ENCODE measurements at regions not wholly inside any gene's neighbourhood (a gene's known extent, or its start where the extent isn't known, plus 50 kb on each side); places are given as distances from the start of the nearest gene placed in this dataset.
"Not testable (repeated sequence)": the region's sequence is repeated elsewhere in the genome, so short reads cannot be mapped to it uniquely, and the experiment has no call there.

DNA sequence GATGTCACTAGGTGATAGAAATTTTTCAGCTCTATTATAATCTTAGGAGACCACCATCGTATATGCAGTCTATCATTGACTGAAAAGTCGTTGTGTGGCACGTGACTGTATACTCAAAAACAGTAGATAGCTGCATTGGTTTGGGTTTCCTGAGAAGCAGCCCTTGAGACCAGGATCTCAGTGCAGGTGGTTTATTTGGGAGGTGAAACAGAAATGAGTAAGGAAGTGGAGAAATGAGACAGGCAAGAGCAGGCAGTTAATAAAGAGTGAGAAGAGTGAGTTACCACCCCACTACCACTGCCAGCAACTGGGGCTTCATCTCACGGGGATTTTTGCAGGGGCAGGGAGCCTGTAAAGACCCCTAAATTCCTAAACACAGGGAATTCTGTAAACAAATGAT lies 221.0 kb downstream of the SHQ1 start:
- DNase-seq (ENCODE audit: low spot score): no peak

DNA sequence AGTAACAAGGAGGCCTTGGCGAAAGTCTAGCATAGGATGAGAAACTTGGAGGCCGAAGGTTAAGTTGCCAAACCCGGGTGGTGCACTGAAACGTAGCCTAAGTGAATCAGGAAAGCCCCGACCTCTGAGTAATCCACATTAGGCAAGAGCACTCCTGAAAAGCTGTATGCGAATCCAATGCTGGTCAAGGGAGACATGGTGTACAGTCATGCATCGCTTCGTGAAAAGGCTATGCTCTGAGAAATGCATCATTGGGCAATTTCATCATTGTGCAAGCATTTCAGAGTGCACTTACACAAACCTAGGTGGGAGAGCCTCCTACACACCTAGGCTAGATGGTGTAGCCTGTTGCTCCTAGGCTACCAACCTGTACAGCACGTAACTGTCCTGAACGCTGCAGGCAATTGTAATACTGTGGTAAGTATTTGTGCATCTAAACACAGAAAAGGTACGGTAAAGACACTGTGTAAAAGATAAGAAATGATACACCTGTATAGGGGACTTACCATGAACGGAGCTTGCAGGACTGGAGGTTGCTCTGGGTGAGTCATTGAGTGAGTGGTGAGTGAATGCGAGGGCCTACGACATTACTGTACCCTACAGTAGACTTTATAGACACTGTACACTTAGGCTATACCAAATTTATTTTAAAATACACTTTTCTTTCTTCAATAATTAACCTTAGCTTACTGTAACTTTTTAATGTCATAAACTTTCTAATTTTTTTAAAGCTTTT lies 222.5 kb downstream of the SHQ1 start:
- DNase-seq (ENCODE audit: low spot score): no peak

GRCh38 chr3:72624656-72625055 lies 223.6 kb downstream of the SHQ1 start:
- DNase-seq (ENCODE audit: low spot score): no peak

DNA sequence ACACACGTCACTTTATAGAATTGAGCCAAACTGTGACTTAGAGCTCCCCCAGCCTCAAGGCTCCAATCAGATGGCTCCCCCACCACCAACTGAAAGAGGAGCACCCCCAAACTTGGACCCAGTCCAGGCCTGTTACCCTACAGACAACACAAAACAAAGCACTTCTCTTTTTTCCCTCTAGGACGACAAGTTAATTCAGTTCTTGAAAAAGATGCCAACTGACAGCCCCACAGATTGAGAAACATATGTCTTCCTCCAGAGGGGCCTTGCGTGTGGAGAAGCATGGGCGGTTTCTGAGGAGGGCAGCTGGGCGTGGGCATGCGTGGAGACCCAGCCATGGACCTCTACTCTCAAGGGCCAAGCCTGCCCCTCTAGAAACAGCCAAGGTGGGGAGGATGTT lies 229.5 kb downstream of the SHQ1 start:
- DNase-seq (ENCODE audit: low spot score): no peak

GRCh38 chr3:72617424-72618024 lies 230.7 kb downstream of the SHQ1 start:
- DNase-seq (ENCODE audit: low spot score): no peak

- no peak for DNase-seq (ENCODE audit: low spot score)
Observed at GRCh38 chr3:72615776-72616175, 232.5 kb downstream of the SHQ1 start.

- no peak for DNase-seq (ENCODE audit: low spot score)
Observed at GRCh38 chr3:72615182-72615581, 233.1 kb downstream of the SHQ1 start.

- no peak for DNase-seq (ENCODE audit: low spot score)
Observed at GRCh38 chr3:72614394-72615074, 233.7 kb downstream of the SHQ1 start.

DNA sequence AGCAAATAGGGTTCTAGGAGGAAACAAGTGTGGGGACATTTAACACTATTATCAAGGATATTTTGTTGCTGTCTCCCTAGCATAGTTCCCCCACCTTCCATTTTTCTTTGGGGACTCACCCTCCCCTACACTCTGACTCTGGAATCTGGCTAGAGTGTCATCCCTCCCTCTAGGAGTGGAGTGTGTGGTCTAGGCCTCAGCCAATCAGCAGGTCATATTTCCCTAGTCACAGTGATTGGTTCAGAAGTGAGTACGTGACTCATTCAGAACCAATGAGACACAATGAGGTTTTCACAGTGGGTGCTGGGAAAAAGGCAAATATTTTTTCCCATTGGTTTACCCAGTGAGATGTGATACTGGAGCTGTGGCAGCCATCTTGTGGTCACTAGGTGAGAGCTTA lies 234.4 kb downstream of the SHQ1 start:
- no peak for DNase-seq (ENCODE audit: low spot score)

DNA sequence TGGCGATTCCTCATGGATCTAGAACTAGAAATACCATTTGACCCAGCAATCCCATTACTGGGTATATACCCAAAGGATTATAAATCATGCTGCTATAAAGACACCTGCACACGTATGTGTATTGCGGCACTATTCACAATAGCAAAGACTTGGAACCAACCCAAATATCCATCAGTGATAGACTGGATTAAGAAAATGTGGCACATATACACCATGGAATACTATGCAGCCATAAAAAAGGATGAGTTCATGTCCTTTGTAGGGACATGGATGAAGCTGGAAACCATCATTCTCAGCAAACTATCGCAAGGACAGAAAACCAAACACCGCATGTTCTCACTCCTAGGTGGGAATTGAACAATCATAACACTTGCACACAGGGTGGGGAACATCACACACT lies 239.1 kb downstream of the SHQ1 start:
- not testable (repeated sequence) for DNase-seq (ENCODE audit: low spot score)

DNA sequence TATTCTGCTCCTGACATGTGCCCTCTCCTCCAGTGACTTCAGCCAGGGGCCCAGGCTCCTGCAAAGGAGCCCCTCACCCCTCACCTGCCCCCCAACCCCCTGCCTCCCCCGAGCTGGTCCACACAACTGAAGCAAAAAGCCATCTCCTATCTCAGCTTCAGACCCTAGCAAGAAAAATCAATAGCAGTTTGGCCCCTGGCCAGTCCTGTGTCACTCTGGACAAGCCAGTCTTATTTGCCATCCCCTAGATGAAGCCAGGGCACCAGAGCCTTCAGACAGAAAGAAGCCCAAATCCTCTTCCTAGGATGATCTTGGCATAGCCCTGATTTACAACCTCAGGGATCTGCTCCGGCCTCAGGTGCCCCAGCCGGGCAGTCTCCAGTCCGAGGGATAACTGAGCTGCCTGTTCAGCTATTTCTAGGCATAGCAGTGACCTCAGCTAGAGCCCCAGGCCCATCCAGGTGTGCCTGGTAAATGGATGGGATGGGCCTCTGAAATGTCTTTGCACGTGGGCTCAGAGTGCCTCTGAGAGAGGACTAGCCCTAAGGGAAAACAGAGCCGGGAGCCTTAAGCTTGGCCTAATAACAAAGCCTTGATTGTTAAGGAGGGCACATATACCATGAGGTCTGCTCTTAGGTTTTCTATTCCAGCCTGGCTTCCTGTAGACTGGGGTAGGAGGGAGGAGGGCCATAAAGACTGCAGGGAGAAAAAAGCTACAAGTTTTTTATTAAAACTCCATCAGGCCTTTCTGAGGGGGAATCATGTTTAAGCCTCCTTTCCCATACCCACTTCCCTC lies 242.0 kb downstream of the SHQ1 start:
- no peak for DNase-seq (ENCODE audit: low spot score)

GRCh38 chr3:72604328-72604727 lies 243.9 kb downstream of the SHQ1 start:
- DNase-seq (ENCODE audit: low spot score): no peak

DNA sequence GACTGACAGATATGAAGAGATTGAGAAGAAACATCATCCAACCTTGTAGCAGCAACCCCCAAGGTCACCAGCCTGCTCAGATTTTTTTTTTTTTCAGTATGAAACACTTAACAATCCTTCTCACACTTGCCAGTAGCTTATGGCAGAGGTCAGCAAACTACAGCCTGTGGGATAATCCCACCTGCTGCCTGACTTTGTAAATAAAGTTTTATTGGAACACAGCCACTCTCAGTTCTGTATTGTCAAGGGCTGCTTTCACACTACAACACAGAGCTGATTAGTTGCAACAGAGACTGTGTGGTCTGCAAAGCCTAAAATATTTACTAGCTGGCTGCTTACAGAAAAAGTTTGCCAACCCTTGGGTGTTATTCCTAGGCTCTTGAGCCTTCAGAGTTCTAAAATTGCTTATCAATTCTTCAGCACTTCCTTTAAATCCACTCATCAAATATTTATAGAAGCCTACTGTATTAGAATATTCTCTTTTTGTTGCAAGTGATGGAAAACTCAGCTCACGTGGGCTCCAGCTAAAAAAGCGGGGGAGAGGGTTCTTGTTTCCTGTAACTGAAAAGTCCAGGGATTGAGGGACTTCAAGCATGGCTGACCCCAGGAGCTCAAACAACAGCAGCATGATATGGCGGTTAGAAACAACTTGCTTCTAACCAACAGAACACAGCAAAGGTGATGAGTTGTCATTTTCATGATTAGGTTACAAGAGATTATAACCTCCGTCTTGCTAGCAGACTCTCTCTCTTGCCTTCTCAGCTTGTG lies 246.1 kb downstream of the SHQ1 start:
- DNase-seq (ENCODE audit: low spot score): no peak

GRCh38 chr3:72601060-72601459 lies 247.2 kb downstream of the SHQ1 start:
- no peak for DNase-seq (ENCODE audit: low spot score)

GRCh38 chr3:72597756-72598195 lies 250.5 kb downstream of the SHQ1 start:
- no peak for DNase-seq (ENCODE audit: low spot score)

- DNase-seq (ENCODE audit: low spot score): no peak
Observed at GRCh38 chr3:72597043-72597442, 251.2 kb downstream of the SHQ1 start.

DNA sequence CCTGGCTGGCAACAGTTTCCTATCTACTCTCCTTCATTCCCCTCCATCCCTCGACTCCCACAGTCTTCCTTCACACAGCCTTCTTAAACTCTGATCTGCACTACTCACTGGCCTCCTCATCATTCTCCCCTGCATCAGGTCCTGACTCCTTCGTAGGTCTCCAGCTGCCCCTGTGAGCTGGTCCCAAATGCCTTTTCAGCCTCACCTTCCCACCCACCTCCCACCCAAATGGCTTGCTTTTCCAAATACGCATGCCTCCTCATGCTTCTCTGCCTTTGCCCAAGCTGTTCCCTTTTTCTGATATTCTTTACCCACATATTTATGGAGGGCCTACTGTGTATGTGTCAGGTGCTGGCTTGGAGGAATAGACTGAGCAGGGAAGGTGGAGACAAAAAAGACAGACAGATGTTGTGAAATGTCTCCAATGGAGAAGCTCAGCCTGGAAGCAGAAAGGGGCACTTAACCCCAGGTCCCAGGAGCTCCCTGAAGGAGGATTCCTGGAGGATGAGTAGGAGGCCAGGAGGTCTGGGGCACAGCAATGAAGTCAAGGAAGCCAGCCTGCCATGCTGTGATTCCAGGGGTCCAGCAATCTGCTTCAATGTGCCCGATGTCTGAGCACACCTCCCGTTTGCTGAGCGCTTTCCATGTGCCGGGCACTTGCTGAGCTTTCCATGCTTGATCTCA lies 252.2 kb downstream of the SHQ1 start:
- no peak for DNase-seq (ENCODE audit: low spot score)

DNA sequence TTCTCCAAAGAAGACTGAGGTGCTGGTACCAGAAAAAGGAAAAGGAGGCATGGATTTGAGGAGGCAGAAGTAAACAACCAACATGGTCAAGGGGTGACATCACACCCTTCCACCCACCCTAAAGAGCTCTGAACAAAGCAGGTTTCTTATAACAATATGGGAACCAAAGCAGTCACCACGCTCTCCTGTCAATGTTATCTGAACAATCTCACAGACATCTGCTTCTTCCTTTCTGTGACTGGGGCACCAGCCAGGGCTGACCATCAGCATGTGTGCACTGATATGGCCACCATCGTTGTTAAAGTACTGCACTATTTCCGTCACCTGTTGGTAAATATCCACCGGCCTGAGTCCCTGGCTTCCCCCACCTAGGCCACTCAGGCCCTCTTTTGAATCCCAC lies 252.9 kb downstream of the SHQ1 start:
- DNase-seq (ENCODE audit: low spot score): no peak

DNA sequence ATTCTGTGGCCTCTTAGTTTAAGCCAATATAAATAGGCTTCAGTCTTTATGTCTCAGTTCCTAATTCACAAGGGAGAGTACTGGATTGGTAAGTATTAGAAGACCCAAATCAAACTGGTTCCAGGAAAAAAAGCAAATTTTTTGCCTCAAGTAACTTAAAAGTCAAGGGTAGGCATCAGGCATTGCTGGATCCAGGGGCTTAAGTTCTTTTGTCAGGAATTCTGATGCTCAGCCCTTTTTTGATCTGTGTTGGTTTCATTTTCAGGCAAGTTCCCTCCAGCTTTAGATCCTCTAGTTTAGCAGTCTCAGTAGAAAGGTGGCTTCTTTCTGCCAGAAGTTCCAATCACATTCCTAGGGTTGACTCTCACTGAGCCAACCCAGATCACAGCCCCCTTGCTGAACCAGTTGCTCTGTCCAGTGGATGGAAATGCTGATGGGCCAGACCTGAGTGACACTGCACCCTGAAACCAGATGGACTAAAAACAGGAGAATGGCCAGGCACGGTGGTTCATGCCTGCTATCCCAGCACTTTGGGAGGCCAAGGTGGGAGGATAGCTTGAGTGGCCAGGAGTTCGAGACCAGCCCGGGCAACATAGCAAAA lies 253.5 kb downstream of the SHQ1 start:
- DNase-seq (ENCODE audit: low spot score): no peak

DNA sequence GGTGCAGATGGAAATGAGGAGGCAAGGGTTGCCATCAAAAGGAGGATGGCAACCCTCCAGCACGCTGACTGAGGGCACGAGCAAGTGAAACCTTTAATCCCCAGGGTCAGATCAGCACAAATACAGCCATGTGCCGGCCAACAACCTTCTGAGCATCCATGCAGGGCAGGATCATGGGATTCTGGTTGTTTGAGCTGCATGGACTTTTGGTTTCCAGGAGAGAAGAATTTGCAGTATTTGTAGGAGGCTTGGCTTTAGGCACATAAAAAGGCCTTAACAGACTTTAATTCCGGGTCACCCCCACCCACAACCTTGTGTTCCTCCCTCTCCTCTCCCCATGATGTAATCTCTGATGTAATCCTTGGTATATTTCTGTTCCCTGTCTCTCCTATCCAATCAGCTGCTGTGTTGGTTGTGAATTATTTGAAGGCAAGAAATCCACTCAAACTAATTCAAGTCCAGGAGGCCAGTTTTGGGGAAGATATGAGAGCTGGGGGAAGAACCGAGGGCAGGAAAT lies 254.3 kb downstream of the SHQ1 start:
- DNase-seq (ENCODE audit: low spot score): no peak
